Retinal pigment epithelial cell (primary cell): ENCODE measurements at regions not wholly inside any gene's neighbourhood (a gene's known extent, or its start where the extent isn't known, plus 50 kb on each side); places are given as distances from the start of the nearest gene placed in this dataset.
A peak's percentile ranks its signal among the peaks of the same experiment; 100 is the strongest.
"Not testable (repeated sequence)": the region's sequence is repeated elsewhere in the genome, so short reads cannot be mapped to it uniquely, and the experiment has no call there.

Experiments used
- DNase-seq: peaks from one replicate; pipeline ENCODE4 v3.0.0-alpha.2; 2010; ENCODE audit warnings: low read depth
- H3K4me3 ChIP-seq: 2 replicates; pipeline ENCODE4 v1.5.1; 2011; ENCODE audit warnings: mild to moderate bottlenecking, low read length, control low read depth, moderate library complexity
- CTCF ChIP-seq: conservative IDR thresholded peaks from 2 replicates; pipeline ENCODE4 v1.5.1; 2011; ENCODE audit warnings: low read depth, low read length, control low read depth, inconsistent platforms

DNA sequence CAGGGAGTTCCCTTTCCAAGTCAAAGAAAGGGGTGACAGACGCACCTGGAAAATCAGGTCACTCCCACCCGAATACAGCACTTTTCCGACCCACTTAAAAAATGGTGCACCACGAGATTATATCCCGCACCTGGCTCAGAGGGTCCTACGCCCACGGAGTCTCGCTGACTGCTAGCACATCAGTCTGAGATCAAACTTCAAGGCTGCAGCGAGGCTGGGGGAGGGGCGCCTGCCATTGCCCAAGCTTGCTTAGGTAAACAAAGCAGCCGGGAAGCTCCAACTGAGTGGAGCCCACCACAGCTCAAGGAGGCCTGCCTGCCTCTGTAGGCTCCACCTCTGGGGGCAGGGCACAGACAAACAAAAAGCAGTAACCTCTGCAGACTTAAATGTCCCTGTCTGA, 277.8 kb upstream of the ARHGAP42 start:
- not testable (repeated sequence) for DNase-seq, H3K4me3 ChIP-seq

DNA sequence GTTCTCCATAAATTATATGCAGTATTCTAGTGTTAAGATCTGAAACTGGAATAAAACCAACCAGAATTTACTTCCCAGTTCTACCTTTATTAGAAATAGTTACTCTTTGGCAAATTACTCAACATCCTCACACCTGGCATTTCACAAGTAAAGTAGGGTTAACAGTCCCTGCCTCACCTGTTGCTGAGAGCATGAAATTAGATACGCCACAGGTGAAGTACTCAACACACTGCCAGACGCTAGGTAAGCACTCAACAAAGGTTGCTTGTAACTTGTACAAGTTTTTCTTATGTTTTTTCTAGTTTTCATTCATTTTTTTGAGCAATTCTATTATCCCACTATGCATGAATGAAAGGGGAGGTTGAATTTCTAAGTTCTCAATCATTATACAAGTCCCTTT, 267.6 kb upstream of the ARHGAP42 start:
- no peak for DNase-seq
- TF ChIP-seq CTCF: no peak
- H3K4me3 ChIP-seq: no peak overlapping the region

- TF ChIP-seq CTCF: no peak
- no peak for DNase-seq
- H3K4me3 ChIP-seq: no peak overlapping the region
Observed at GRCh38 chr11:100434821-100435641, 252.1 kb upstream of the ARHGAP42 start.

DNA sequence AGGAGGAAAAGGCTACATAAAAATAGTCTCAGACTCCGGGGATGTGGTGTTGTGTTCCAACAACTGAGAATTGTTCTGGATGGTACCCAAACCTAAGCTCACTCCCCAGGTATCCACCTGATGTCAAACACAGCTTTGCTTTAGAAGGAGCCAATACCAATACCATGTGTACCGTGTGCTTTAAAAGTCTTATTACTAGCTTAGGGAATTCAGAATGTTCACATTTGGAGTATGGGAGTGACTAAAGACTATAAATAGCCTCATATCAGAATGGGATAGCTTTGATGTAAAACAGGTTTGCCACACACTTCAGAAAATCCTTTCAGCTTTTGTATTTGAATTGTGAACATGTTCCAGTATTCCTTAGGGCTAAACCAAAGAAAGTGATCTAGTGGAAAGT, 248.7 kb upstream of the ARHGAP42 start:
- DNase-seq: no peak
- H3K4me3 ChIP-seq: no peak overlapping the region
- TF ChIP-seq CTCF: no peak

GRCh38 chr11:100441086-100441485, 246.0 kb upstream of the ARHGAP42 start:
- H3K4me3 ChIP-seq: no peak overlapping the region
- DNase-seq: no peak
- no peak for TF ChIP-seq CTCF

DNA sequence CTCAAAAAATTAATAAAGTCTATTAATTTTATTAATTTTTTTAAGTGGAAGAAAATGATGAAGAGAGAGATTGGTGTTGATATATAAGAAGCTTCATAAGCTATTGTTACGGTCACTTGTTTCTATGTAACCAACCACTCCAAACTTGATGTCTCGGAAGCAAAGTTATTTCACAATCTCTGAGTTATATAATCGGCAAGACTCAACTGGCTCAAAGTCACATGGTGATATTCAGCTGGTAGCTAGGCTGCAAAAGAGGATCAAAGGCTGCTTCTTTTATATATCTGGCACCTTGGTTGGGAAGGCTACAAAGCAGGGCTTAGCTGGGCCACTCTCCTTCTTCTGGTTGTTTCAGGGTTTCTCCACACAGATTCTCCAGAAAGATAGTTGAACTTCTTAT, 245.1 kb upstream of the ARHGAP42 start:
- DNase-seq: no peak
- no peak for TF ChIP-seq CTCF

DNA sequence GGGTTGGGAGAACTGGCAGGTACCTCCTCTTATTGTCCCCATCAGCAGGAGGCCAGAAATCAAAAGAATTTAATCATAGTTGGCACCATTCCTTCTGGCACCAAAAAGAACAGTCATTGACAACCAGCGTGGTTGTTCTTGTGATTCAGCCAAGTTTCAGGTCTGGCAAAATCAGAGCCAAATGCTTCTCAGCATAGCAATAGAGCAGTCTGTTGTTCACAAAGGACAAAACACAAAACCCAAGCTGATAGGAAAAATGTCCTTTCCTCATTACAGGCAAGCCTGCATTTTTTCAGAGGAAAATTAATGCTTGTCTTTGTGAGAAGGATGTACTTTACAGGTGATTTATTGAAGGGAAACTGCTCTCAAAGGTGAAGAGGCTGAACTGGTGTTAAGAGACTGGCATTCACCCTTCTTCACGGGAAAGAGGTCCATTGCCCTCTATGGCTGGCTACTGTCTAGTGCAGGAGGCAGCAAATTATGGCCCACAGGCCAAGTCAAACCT, 241.8 kb upstream of the ARHGAP42 start:
- TF ChIP-seq CTCF: peak; percentile 40

More for the DNA sequence above, 245.1 kb upstream of the ARHGAP42 start:
- no peak overlapping the region for H3K4me3 ChIP-seq

DNA sequence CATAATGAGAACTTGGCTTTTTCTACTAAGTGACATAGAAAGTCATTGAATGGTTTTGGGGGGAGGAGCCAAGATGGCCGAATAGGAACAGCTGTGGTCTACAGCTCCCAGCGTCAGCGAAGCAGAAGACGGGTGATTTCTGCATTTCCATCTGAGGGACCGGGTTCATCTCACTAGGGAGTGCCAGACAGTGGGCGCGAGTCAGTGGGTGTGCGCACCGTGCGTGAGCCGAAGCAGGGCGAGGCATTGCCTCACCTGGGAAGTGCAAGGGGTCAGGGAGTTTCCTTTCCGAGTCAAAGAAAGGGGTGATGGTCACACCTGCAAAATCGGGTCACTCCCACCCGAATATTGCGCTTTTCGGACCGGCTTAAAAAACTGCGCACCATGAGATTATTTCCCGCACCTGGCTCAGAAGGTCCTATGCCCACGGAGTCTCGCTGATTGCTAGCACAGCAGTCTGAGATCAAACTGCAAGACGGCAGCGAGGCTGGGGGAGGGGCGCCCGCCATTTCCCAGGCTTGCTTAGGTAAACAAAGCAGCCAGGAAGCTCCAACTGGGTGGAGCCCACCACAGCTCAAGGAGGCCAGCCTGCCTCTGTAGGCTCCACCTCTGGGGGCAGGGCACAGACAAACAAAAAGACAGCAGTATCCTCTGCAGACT, 235.2 kb upstream of the ARHGAP42 start:
- not testable (repeated sequence) for H3K4me3 ChIP-seq, DNase-seq

More for the DNA sequence above, 241.8 kb upstream of the ARHGAP42 start:
- H3K4me3 ChIP-seq: no peak overlapping the region
- peak; percentile 28 for DNase-seq
